Stimulated activated CD4-positive, alpha-beta T cell treated with anti-CD3 and anti-CD28 coated beads, Interleukin-2, amount 100 ng/mL, for 48 hours (primary cell): ENCODE measurements at regions not wholly inside any gene's neighbourhood (a gene's known extent, or its start where the extent isn't known, plus 50 kb on each side); places are given as distances from the start of the nearest gene placed in this dataset.
A peak's percentile ranks its signal among the peaks of the same experiment; 100 is the strongest.

Experiments used
- DNase-seq, 2 donors: peaks; one replicate each; pipeline ENCODE4 v3.0.0-alpha.2; 2020

GRCh38 chr14:82067221-82067875 lies 533.7 kb upstream of the SEL1L start:
- DNase-seq, result no peak

GRCh38 chr14:82070040-82070439 lies 536.4 kb upstream of the SEL1L start:
- DNase-seq, result no peak

GRCh38 chr14:82070753-82071152 lies 537.1 kb upstream of the SEL1L start:
- DNase-seq, result no peak

- DNase-seq, result no peak
Observed at GRCh38 chr14:82073547-82073946, 539.9 kb upstream of the SEL1L start.

- DNase-seq, result peak in 1 of 2 donors; percentile 0
Observed at GRCh38 chr14:82075566-82075965, 541.9 kb upstream of the SEL1L start.

- no peak for DNase-seq
Observed at GRCh38 chr14:82079553-82079952, 545.9 kb upstream of the SEL1L start.

GRCh38 chr14:82080370-82080769 lies 546.7 kb upstream of the SEL1L start:
- no peak for DNase-seq

- no peak for DNase-seq
Observed at GRCh38 chr14:82084813-82085212, 551.2 kb upstream of the SEL1L start.

GRCh38 chr14:82091097-82091496 lies 557.4 kb upstream of the SEL1L start:
- DNase-seq, result no peak

- no peak for DNase-seq
Observed at GRCh38 chr14:82094829-82095345, 561.2 kb upstream of the SEL1L start.

GRCh38 chr14:82104013-82104412 lies 570.4 kb upstream of the SEL1L start:
- DNase-seq, result no peak

GRCh38 chr14:82112210-82112839 lies 578.7 kb upstream of the SEL1L start:
- no peak for DNase-seq

GRCh38 chr14:82113007-82113406 lies 579.4 kb upstream of the SEL1L start:
- DNase-seq, result no peak

GRCh38 chr14:82113710-82114109 lies 580.1 kb upstream of the SEL1L start:
- no peak for DNase-seq

- DNase-seq, result no peak
Observed at GRCh38 chr14:82116721-82117120, 583.1 kb upstream of the SEL1L start.

GRCh38 chr14:82122655-82123054 lies 589.0 kb upstream of the SEL1L start:
- DNase-seq, result no peak

GRCh38 chr14:82124511-82124910 lies 590.9 kb upstream of the SEL1L start:
- DNase-seq, result no peak

- no peak for DNase-seq
Observed at GRCh38 chr14:82126006-82126405, 592.4 kb upstream of the SEL1L start.

GRCh38 chr14:82134411-82134810 lies 600.8 kb upstream of the SEL1L start:
- no peak for DNase-seq

GRCh38 chr14:82138431-82138830 lies 604.8 kb upstream of the SEL1L start:
- DNase-seq, result no peak

- DNase-seq, result no peak
Observed at GRCh38 chr14:82146846-82147245, 613.2 kb upstream of the SEL1L start.

GRCh38 chr14:82153689-82154088 lies 620.0 kb upstream of the SEL1L start:
- no peak for DNase-seq

- no peak for DNase-seq
Observed at GRCh38 chr14:82159624-82160023, 626.0 kb upstream of the SEL1L start.

- no peak for DNase-seq
Observed at GRCh38 chr14:82180139-82180538, 646.5 kb upstream of the SEL1L start.

GRCh38 chr14:82182646-82183045 lies 649.0 kb upstream of the SEL1L start:
- DNase-seq, result no peak
